ENCODE measurements at regions not wholly inside any gene's neighbourhood (a gene's known extent, or its start where the extent isn't known, plus 50 kb on each side); places are given as distances from the start of the nearest gene placed in this dataset.

DNA sequence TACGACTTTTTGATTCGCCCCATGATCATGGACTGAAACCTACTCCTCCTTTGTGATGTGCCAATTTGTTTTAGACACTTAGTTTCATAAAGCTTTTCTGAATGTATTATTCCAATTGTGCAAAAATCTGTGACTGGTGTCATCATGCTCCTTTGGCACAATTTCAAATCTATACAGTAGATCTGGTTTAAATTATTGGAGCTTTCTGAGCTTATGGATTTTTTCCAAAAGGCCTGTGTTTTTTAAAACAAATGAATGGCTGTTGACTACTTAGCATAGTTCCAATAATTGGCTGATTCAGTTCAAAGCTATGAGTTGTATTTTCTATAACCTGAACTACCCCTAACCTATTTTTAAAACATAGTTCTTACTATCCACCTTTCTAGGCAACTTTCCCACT is 282.7 kb downstream of the CNTN3 start:
- Histone ChIP-seq H3K36me3 (replicated peaks in 1 of 2; ENCODE audit: control insufficient read depth in 1 of 2, insufficient read depth in 2 of 2, low read length in 2 of 2) (no peaks in the 10 kb centered on the region), H3K4me3 (replicated peaks in 1 of 3; ENCODE audit: low read depth in 2 of 3, low read length in 3 of 3) (no peak overlapping the region), H3K79me2 (ENCODE audit: insufficient read depth, low read length) (no peaks in the 10 kb centered on the region), H3K9ac (ENCODE audit: insufficient read depth, low read length, poor library complexity, severe bottlenecking) (no peak overlapping the region), H4K20me1 (ENCODE audit: insufficient read depth, low read length) (no peaks in the 10 kb centered on the region), H2AFZ (ENCODE audit: insufficient read depth, low read depth, low read length, poor library complexity, severe bottlenecking) (no peak overlapping the region), H3K27me3 (ENCODE audit: control insufficient read depth in 2 of 2, insufficient read depth in 2 of 2, low read length in 2 of 2) (no peaks in the 10 kb centered on the region), H3K4me1 (ENCODE audit: control insufficient read depth in 1 of 2, insufficient read depth in 2 of 2, low read length in 2 of 2) (no peaks in the 10 kb centered on the region), H3K4me2 (replicated peaks; ENCODE audit: extremely low read depth, low read length, poor library complexity, severe bottlenecking) (no peak overlapping the region), H3K9me3 (replicated peaks in 1 of 2; ENCODE audit: control insufficient read depth in 1 of 2, insufficient read depth in 1 of 2, low read length in 2 of 2) (no peaks in the 10 kb centered on the region), H3K27ac (ENCODE audit: low read depth in 1 of 2, low read length in 2 of 2) (no peak overlapping the region)
- no peak overlapping the region for H3K27ac Mint-ChIP-seq
- no peak for DNase-seq
- no CpG with 5 or more reads among the region's 2 CpGs for WGBS (ENCODE audit: insufficient coverage)
- TF ChIP-seq, protein P1, sequence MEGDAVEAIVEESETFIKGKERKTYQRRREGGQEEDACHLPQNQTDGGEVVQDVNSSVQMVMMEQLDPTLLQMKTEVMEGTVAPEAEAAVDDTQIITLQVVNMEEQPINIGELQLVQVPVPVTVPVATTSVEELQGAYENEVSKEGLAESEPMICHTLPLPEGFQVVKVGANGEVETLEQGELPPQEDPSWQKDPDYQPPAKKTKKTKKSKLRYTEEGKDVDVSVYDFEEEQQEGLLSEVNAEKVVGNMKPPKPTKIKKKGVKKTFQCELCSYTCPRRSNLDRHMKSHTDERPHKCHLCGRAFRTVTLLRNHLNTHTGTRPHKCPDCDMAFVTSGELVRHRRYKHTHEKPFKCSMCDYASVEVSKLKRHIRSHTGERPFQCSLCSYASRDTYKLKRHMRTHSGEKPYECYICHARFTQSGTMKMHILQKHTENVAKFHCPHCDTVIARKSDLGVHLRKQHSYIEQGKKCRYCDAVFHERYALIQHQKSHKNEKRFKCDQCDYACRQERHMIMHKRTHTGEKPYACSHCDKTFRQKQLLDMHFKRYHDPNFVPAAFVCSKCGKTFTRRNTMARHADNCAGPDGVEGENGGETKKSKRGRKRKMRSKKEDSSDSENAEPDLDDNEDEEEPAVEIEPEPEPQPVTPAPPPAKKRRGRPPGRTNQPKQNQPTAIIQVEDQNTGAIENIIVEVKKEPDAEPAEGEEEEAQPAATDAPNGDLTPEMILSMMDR (IDR thresholded peaks at IDR 0.05) = no peak
- intact Hi-C loops (cut with micrococcal nuclease) = no loop called here
- H3K4me3 Mint-ChIP-seq = no peak overlapping the region
- H3K36me3 Mint-ChIP-seq = no peaks in the 10 kb centered on the region
- peaks cover 0 to 3% (median 0%) of the 10 kb centered on the region in 7 donors for H3K9me3 Mint-ChIP-seq
- no peaks in the 10 kb centered on the region for H3K4me1 Mint-ChIP-seq
- H3K27me3 Mint-ChIP-seq (ENCODE audit: low read depth in 3 of 3) = no peaks in the 10 kb centered on the region

GRCh38 chr3:74329096-74329495 is 285.4 kb downstream of the CNTN3 start:
- peaks cover 0 to 2% (median 0%) of the 10 kb centered on the region in 7 donors for H3K9me3 Mint-ChIP-seq
- DNase-seq = no peak
- TF ChIP-seq, protein P1 (IDR thresholded peaks at IDR 0.05) = no peak
- no peak overlapping the region for H3K27ac ChIP-seq (ENCODE audit: low read depth in 1 of 2, low read length in 2 of 2)
- H3K4me3 Mint-ChIP-seq = no peak overlapping the region
- no peaks in the 10 kb centered on the region for H3K36me3 Mint-ChIP-seq
- H3K27ac Mint-ChIP-seq = no peak overlapping the region
- H3K36me3 ChIP-seq (replicated peaks in 1 of 2; ENCODE audit: control insufficient read depth in 1 of 2, insufficient read depth in 2 of 2, low read length in 2 of 2) = no peaks in the 10 kb centered on the region
- H2AFZ ChIP-seq (ENCODE audit: insufficient read depth, low read depth, low read length, poor library complexity, severe bottlenecking) = no peak overlapping the region
- no peaks in the 10 kb centered on the region for H3K27me3 Mint-ChIP-seq (ENCODE audit: low read depth in 3 of 3)
- H3K4me1 ChIP-seq (ENCODE audit: control insufficient read depth in 1 of 2, insufficient read depth in 2 of 2, low read length in 2 of 2) = no peaks in the 10 kb centered on the region
- no peaks in the 10 kb centered on the region for H3K4me1 Mint-ChIP-seq
- H3K9me3 ChIP-seq (replicated peaks in 1 of 2; ENCODE audit: control insufficient read depth in 1 of 2, insufficient read depth in 1 of 2, low read length in 2 of 2) = no peaks in the 10 kb centered on the region
- H3K4me2 ChIP-seq (replicated peaks; ENCODE audit: extremely low read depth, low read length, poor library complexity, severe bottlenecking) = no peak overlapping the region
- no peak overlapping the region for H3K9ac ChIP-seq (ENCODE audit: insufficient read depth, low read length, poor library complexity, severe bottlenecking)
- intact Hi-C loops (cut with micrococcal nuclease) = no loop called here
- H3K4me3 ChIP-seq (replicated peaks in 1 of 3; ENCODE audit: low read depth in 2 of 3, low read length in 3 of 3) = no peak overlapping the region
- H4K20me1 ChIP-seq (ENCODE audit: insufficient read depth, low read length) = no peaks in the 10 kb centered on the region
- no peaks in the 10 kb centered on the region for H3K79me2 ChIP-seq (ENCODE audit: insufficient read depth, low read length)
- no peaks in the 10 kb centered on the region for H3K27me3 ChIP-seq (ENCODE audit: control insufficient read depth in 2 of 2, insufficient read depth in 2 of 2, low read length in 2 of 2)

Data from CD14-positive monocyte (primary cell).